ENCODE measurements at regions not wholly inside any gene's neighbourhood (a gene's known extent, or its start where the extent isn't known, plus 50 kb on each side); places are given as distances from the start of the nearest gene placed in this dataset.

DNA sequence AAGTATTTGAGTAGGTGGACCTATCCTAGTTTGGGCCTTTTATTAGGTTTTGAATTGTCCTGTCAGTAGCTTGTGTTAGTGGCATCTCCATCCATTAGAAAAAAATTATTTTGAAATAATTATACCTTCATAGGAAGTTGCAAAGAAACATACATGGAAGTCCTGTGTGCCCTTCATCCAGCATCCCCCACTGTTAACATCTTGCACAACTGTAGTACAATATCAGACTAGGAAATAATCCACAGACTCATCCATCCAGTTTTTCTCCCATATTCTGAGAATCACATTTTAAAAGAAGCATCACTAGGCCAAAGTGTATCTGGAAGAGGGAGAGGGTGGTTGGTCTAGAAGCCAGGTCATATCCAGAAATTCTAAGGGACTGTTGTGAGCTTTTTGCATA is 155.5 kb upstream of the ROPN1 start:
- TF ChIP-seq POLR2A (IDR thresholded peaks at IDR 0.05) = no peak
- TF ChIP-seq, protein P1, sequence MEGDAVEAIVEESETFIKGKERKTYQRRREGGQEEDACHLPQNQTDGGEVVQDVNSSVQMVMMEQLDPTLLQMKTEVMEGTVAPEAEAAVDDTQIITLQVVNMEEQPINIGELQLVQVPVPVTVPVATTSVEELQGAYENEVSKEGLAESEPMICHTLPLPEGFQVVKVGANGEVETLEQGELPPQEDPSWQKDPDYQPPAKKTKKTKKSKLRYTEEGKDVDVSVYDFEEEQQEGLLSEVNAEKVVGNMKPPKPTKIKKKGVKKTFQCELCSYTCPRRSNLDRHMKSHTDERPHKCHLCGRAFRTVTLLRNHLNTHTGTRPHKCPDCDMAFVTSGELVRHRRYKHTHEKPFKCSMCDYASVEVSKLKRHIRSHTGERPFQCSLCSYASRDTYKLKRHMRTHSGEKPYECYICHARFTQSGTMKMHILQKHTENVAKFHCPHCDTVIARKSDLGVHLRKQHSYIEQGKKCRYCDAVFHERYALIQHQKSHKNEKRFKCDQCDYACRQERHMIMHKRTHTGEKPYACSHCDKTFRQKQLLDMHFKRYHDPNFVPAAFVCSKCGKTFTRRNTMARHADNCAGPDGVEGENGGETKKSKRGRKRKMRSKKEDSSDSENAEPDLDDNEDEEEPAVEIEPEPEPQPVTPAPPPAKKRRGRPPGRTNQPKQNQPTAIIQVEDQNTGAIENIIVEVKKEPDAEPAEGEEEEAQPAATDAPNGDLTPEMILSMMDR (IDR thresholded peaks at IDR 0.05) = no peak

Measured in Peyer's patch (tissue), 4 donors.